ENCODE measurements at regions not wholly inside any gene's neighbourhood (a gene's known extent, or its start where the extent isn't known, plus 50 kb on each side); places are given as distances from the start of the nearest gene placed in this dataset.

GRCh38 chr2:235144291-235144690, 192.5 kb downstream of the SH3BP4 start:
- Mint-ChIP-seq H3K4me1 (ENCODE audit: unreplicated experiment) (peaks cover 4% of the 10 kb centered on the region), H3K27me3 (ENCODE audit: unreplicated experiment) (peaks cover 2% of the 10 kb centered on the region), H3K4me3 (ENCODE audit: unreplicated experiment) (no peak overlapping the region), H3K9me3 (ENCODE audit: unreplicated experiment) (no peaks in the 10 kb centered on the region), H3K27ac (ENCODE audit: unreplicated experiment) (no peak overlapping the region), H3K36me3 (ENCODE audit: low read depth, unreplicated experiment) (no peaks in the 10 kb centered on the region)
- DNase-seq (ENCODE audit: low spot score): no peak
- no peak for TF ChIP-seq CTCF (IDR thresholded peaks at IDR 0.05; ENCODE audit: unreplicated experiment)

- Mint-ChIP-seq H3K27ac (ENCODE audit: unreplicated experiment) (no peak overlapping the region), H3K4me3 (ENCODE audit: unreplicated experiment) (no peak overlapping the region), H3K4me1 (ENCODE audit: unreplicated experiment) (peaks cover 4% of the 10 kb centered on the region), H3K36me3 (ENCODE audit: low read depth, unreplicated experiment) (no peaks in the 10 kb centered on the region), H3K9me3 (ENCODE audit: unreplicated experiment) (no peaks in the 10 kb centered on the region), H3K27me3 (ENCODE audit: unreplicated experiment) (peaks cover 2% of the 10 kb centered on the region)
- no peak for DNase-seq (ENCODE audit: low spot score)
- TF ChIP-seq CTCF (IDR thresholded peaks at IDR 0.05; ENCODE audit: unreplicated experiment): no peak
Measured at GRCh38 chr2:235146206-235146605, 194.4 kb downstream of the SH3BP4 start.

GRCh38 chr2:235146871-235147565, 195.2 kb downstream of the SH3BP4 start:
- no peak overlapping the region for H3K27ac Mint-ChIP-seq (ENCODE audit: unreplicated experiment)
- no peak overlapping the region for H3K4me3 Mint-ChIP-seq (ENCODE audit: unreplicated experiment)
- peaks cover 2% of the 10 kb centered on the region for H3K27me3 Mint-ChIP-seq (ENCODE audit: unreplicated experiment)
- no peak for TF ChIP-seq CTCF (IDR thresholded peaks at IDR 0.05; ENCODE audit: unreplicated experiment)
- H3K36me3 Mint-ChIP-seq (ENCODE audit: low read depth, unreplicated experiment): no peaks in the 10 kb centered on the region
- DNase-seq (ENCODE audit: low spot score): no peak
- no peaks in the 10 kb centered on the region for H3K9me3 Mint-ChIP-seq (ENCODE audit: unreplicated experiment)
- no peaks in the 10 kb centered on the region for H3K4me1 Mint-ChIP-seq (ENCODE audit: unreplicated experiment)

- peaks cover 2% of the 10 kb centered on the region for H3K27me3 Mint-ChIP-seq (ENCODE audit: unreplicated experiment)
- H3K4me3 Mint-ChIP-seq (ENCODE audit: unreplicated experiment): no peak overlapping the region
- no peak overlapping the region for H3K27ac Mint-ChIP-seq (ENCODE audit: unreplicated experiment)
- no peaks in the 10 kb centered on the region for H3K9me3 Mint-ChIP-seq (ENCODE audit: unreplicated experiment)
- no peak for TF ChIP-seq CTCF (IDR thresholded peaks at IDR 0.05; ENCODE audit: unreplicated experiment)
- H3K4me1 Mint-ChIP-seq (ENCODE audit: unreplicated experiment): no peaks in the 10 kb centered on the region
- no peak for DNase-seq (ENCODE audit: low spot score)
- no peaks in the 10 kb centered on the region for H3K36me3 Mint-ChIP-seq (ENCODE audit: low read depth, unreplicated experiment)
Measured at GRCh38 chr2:235148201-235149170, 196.7 kb downstream of the SH3BP4 start.

GRCh38 chr2:235149240-235149659, 197.4 kb downstream of the SH3BP4 start:
- no peak for TF ChIP-seq CTCF (IDR thresholded peaks at IDR 0.05; ENCODE audit: unreplicated experiment)
- H3K4me3 Mint-ChIP-seq (ENCODE audit: unreplicated experiment): no peak overlapping the region
- no peak overlapping the region for H3K27ac Mint-ChIP-seq (ENCODE audit: unreplicated experiment)
- H3K27me3 Mint-ChIP-seq (ENCODE audit: unreplicated experiment): peaks cover 2% of the 10 kb centered on the region
- H3K4me1 Mint-ChIP-seq (ENCODE audit: unreplicated experiment): no peaks in the 10 kb centered on the region
- H3K36me3 Mint-ChIP-seq (ENCODE audit: low read depth, unreplicated experiment): no peaks in the 10 kb centered on the region
- DNase-seq (ENCODE audit: low spot score): no peak
- H3K9me3 Mint-ChIP-seq (ENCODE audit: unreplicated experiment): no peaks in the 10 kb centered on the region

Data from endothelial cell (in vitro differentiated cells).